ENCODE measurements at regions not wholly inside any gene's neighbourhood (a gene's known extent, or its start where the extent isn't known, plus 50 kb on each side); places are given as distances from the start of the nearest gene placed in this dataset.

- DNase-seq: no peak
These were observed 523.5 kb upstream of the KLF4 start for GRCh38 chr9:108012886-108013665.

GRCh38 chr9:108012405-108012804, 522.8 kb upstream of the KLF4 start:
- no peak for DNase-seq

GRCh38 chr9:108003526-108003925, 514.0 kb upstream of the KLF4 start:
- no peak for DNase-seq

- DNase-seq: no peak
These were observed 512.9 kb upstream of the KLF4 start for GRCh38 chr9:108002371-108002956.

GRCh38 chr9:108001237-108001636, 511.7 kb upstream of the KLF4 start:
- DNase-seq: no peak

- no peak for DNase-seq
These were observed 510.3 kb upstream of the KLF4 start for GRCh38 chr9:107999890-108000289.

GRCh38 chr9:107999011-107999410, 509.4 kb upstream of the KLF4 start:
- DNase-seq: no peak

GRCh38 chr9:107994648-107995047, 505.1 kb upstream of the KLF4 start:
- DNase-seq: no peak

- DNase-seq: no peak
These were observed 502.7 kb upstream of the KLF4 start for GRCh38 chr9:107992271-107992670.

- DNase-seq: no peak
These were observed 502.0 kb upstream of the KLF4 start for GRCh38 chr9:107991581-107991980.

- DNase-seq: no peak
These were observed 500.0 kb upstream of the KLF4 start for GRCh38 chr9:107989544-107989943.

- no peak for DNase-seq
These were observed 499.5 kb upstream of the KLF4 start for GRCh38 chr9:107989099-107989498.

- DNase-seq: no peak
These were observed 495.4 kb upstream of the KLF4 start for GRCh38 chr9:107984956-107985355.

- no peak for DNase-seq
These were observed 494.2 kb upstream of the KLF4 start for GRCh38 chr9:107983762-107984161.

- DNase-seq: no peak
These were observed 493.6 kb upstream of the KLF4 start for GRCh38 chr9:107983181-107983603.

- DNase-seq: no peak
These were observed 493.2 kb upstream of the KLF4 start for GRCh38 chr9:107982745-107983144.

- DNase-seq: no peak
These were observed 492.4 kb upstream of the KLF4 start for GRCh38 chr9:107982001-107982400.

- no peak for DNase-seq
These were observed 491.4 kb upstream of the KLF4 start for GRCh38 chr9:107980984-107981383.

- DNase-seq: no peak
These were observed 487.2 kb upstream of the KLF4 start for GRCh38 chr9:107976767-107977166.

- DNase-seq: no peak
These were observed 485.9 kb upstream of the KLF4 start for GRCh38 chr9:107975426-107976010.

GRCh38 chr9:107973451-107973850, 483.9 kb upstream of the KLF4 start:
- no peak for DNase-seq

- no peak for DNase-seq
These were observed 482.8 kb upstream of the KLF4 start for GRCh38 chr9:107972346-107972745.

GRCh38 chr9:107971241-107971640, 481.7 kb upstream of the KLF4 start:
- DNase-seq: no peak

GRCh38 chr9:107970726-107971125, 481.2 kb upstream of the KLF4 start:
- DNase-seq: no peak
